GM13977 (cell line): ENCODE measurements at regions not wholly inside any gene's neighbourhood (a gene's known extent, or its start where the extent isn't known, plus 50 kb on each side); places are given as distances from the start of the nearest gene placed in this dataset.

Source experiments
- DNase-seq: peaks from one replicate; pipeline ENCODE4 v3.0.0; 2012; ENCODE audit warnings: low spot score
- CTCF ChIP-seq: IDR thresholded peaks from 2 replicates; pipeline ENCODE4 v1.5.1; 2012; ENCODE audit warnings: mild to moderate bottlenecking, control low read depth; ENCODE audit not compliant: insufficient read depth; ENCODE audit errors: extremely low read depth, missing control alignments
- in situ Hi-C: fragments of 300-500 bp; cut with MboI; formaldehyde crosslinking; loops from one replicate; pipeline ENCODE4 v1.12.0; 2022; ENCODE audit warnings: low sequenced_read_pairs, low pct_unique_long_range_greater_than_20kb, mixed read lengths, inconsistent platforms; ENCODE audit not compliant: unreplicated experiment

- DNase-seq, result no peak
- no peak for TF ChIP-seq CTCF
- in situ Hi-C loops, result no loop called here
Observed at GRCh38 chr18:53629337-53629736, 595.1 kb downstream of the MBD2 start.

GRCh38 chr18:53625997-53626599 is 598.4 kb downstream of the MBD2 start:
- in situ Hi-C loops, result no loop called here
- no peak for DNase-seq
- TF ChIP-seq CTCF, result no peak

- no peak for TF ChIP-seq CTCF
- DNase-seq, result no peak
- in situ Hi-C loops, result no loop called here
Observed at GRCh38 chr18:53610957-53611356, 613.5 kb downstream of the MBD2 start.

GRCh38 chr18:53606792-53607191 is 617.7 kb downstream of the MBD2 start:
- in situ Hi-C loops, result no loop called here
- no peak for DNase-seq
- TF ChIP-seq CTCF, result no peak

GRCh38 chr18:53605198-53605597 is 619.3 kb downstream of the MBD2 start:
- DNase-seq, result no peak
- no peak for TF ChIP-seq CTCF
- in situ Hi-C loops, result no loop called here

- DNase-seq, result no peak
- no peak for TF ChIP-seq CTCF
- in situ Hi-C loops, result no loop called here
Observed at GRCh38 chr18:53603276-53603675, 621.2 kb downstream of the MBD2 start.

- DNase-seq, result no peak
- TF ChIP-seq CTCF, result no peak
- in situ Hi-C loops, result no loop called here
Observed at GRCh38 chr18:53601344-53601743, 623.1 kb downstream of the MBD2 start.
